ENCODE measurements at regions not wholly inside any gene's neighbourhood (a gene's known extent, or its start where the extent isn't known, plus 50 kb on each side); places are given as distances from the start of the nearest gene placed in this dataset.

DNA sequence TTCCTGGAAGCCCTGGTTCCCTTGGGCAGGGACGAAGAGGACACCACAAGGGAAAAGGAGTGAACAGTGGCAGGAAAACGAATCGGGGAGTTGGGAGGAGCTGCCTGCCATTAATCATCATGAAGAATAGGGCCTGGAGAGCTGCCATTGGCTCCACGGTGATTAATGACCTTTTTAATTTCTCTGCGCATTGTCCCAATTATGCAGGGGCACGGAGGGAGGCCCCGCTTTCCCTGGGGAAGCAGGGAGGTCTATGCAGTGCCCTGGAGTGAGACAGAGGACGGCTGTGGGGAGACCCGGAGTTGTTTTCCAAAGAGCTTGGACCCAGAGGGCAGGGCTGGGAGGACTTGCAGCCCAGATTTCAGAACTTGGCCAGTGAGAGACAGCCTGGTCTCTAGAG, 338.9 kb upstream of the C16orf82 start:
- Histone ChIP-seq H3K4me1 (ENCODE audit: control insufficient read depth in 1 of 2, insufficient read depth in 2 of 2, low read length in 2 of 2) (no peaks in the 10 kb centered on the region), H3K9me2 (ENCODE audit: insufficient read depth) (no peaks in the 10 kb centered on the region), H3K4me3 (replicated peaks in 1 of 2; ENCODE audit: low read depth in 1 of 2, low read length in 2 of 2) (no peak overlapping the region), H3K36me3 (ENCODE audit: control insufficient read depth in 1 of 2, insufficient read depth in 2 of 2, low read length in 2 of 2) (no peaks in the 10 kb centered on the region), H2AFZ (ENCODE audit: low read depth, low read length, poor library complexity, severe bottlenecking) (no peak overlapping the region), H3K9me3 (ENCODE audit: control insufficient read depth in 1 of 2, insufficient read depth in 1 of 2, low read depth in 1 of 2, low read length in 2 of 2) (no peaks in the 10 kb centered on the region), H4K20me1 (ENCODE audit: insufficient read depth) (no peaks in the 10 kb centered on the region), H3K79me2 (ENCODE audit: insufficient read depth, low read length) (no peaks in the 10 kb centered on the region), H3K27me3 (ENCODE audit: insufficient read depth, low read length) (no peaks in the 10 kb centered on the region), H3K4me2 (ENCODE audit: low read length) (no peak overlapping the region), H3K27ac (ENCODE audit: low read depth, low read length) (no peak overlapping the region), H3K9ac (ENCODE audit: low read length) (no peak overlapping the region)
- intact Hi-C loops (cut with micrococcal nuclease), result no loop called here
- TF ChIP-seq EZH2phosphoT487 (IDR thresholded peaks at IDR 0.05; ENCODE audit: borderline replicate concordance) (no peak), POLR2AphosphoS5 (IDR thresholded peaks at IDR 0.05; ENCODE audit: low read depth, low read length) (no peak), YY1 (IDR thresholded peaks at IDR 0.05; ENCODE audit: extremely low read depth, insufficient replicate concordance, low read depth, low read length) (no peak), CEBPB (IDR thresholded peaks at IDR 0.05; ENCODE audit: low read depth) (no peak), ZNF274 (IDR thresholded peaks at IDR 0.05; ENCODE audit: low read depth, low read length) (no peak), TCF7L2 (IDR thresholded peaks at IDR 0.05; ENCODE audit: borderline replicate concordance, extremely low read depth, insufficient read depth, insufficient read length) (no peak), POLR2A (IDR thresholded peaks at IDR 0.05; ENCODE audit: borderline replicate concordance, extremely low read depth, insufficient read depth, insufficient read length) (no peak), CBX3 (IDR thresholded peaks at IDR 0.05; ENCODE audit: low read depth) (no peak)
- TF ChIP-seq, protein P1, sequence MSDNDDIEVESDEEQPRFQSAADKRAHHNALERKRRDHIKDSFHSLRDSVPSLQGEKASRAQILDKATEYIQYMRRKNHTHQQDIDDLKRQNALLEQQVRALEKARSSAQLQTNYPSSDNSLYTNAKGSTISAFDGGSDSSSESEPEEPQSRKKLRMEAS (IDR thresholded peaks at IDR 0.05), result no peak
- TF ChIP-seq, protein P2, sequence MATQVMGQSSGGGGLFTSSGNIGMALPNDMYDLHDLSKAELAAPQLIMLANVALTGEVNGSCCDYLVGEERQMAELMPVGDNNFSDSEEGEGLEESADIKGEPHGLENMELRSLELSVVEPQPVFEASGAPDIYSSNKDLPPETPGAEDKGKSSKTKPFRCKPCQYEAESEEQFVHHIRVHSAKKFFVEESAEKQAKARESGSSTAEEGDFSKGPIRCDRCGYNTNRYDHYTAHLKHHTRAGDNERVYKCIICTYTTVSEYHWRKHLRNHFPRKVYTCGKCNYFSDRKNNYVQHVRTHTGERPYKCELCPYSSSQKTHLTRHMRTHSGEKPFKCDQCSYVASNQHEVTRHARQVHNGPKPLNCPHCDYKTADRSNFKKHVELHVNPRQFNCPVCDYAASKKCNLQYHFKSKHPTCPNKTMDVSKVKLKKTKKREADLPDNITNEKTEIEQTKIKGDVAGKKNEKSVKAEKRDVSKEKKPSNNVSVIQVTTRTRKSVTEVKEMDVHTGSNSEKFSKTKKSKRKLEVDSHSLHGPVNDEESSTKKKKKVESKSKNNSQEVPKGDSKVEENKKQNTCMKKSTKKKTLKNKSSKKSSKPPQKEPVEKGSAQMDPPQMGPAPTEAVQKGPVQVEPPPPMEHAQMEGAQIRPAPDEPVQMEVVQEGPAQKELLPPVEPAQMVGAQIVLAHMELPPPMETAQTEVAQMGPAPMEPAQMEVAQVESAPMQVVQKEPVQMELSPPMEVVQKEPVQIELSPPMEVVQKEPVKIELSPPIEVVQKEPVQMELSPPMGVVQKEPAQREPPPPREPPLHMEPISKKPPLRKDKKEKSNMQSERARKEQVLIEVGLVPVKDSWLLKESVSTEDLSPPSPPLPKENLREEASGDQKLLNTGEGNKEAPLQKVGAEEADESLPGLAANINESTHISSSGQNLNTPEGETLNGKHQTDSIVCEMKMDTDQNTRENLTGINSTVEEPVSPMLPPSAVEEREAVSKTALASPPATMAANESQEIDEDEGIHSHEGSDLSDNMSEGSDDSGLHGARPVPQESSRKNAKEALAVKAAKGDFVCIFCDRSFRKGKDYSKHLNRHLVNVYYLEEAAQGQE (IDR thresholded peaks at IDR 0.05; ENCODE audit: low read depth), result no peak
- TF ChIP-seq, protein P3, sequence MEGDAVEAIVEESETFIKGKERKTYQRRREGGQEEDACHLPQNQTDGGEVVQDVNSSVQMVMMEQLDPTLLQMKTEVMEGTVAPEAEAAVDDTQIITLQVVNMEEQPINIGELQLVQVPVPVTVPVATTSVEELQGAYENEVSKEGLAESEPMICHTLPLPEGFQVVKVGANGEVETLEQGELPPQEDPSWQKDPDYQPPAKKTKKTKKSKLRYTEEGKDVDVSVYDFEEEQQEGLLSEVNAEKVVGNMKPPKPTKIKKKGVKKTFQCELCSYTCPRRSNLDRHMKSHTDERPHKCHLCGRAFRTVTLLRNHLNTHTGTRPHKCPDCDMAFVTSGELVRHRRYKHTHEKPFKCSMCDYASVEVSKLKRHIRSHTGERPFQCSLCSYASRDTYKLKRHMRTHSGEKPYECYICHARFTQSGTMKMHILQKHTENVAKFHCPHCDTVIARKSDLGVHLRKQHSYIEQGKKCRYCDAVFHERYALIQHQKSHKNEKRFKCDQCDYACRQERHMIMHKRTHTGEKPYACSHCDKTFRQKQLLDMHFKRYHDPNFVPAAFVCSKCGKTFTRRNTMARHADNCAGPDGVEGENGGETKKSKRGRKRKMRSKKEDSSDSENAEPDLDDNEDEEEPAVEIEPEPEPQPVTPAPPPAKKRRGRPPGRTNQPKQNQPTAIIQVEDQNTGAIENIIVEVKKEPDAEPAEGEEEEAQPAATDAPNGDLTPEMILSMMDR (IDR thresholded peaks at IDR 0.05 in 2 of 3, conservative IDR thresholded peaks at IDR 0.05 in 1 of 3; ENCODE audit: borderline replicate concordance in 1 of 3, insufficient read depth in 1 of 3, low read depth in 2 of 3, low read length in 2 of 3), result no peak
- TF ChIP-seq, protein P4, sequence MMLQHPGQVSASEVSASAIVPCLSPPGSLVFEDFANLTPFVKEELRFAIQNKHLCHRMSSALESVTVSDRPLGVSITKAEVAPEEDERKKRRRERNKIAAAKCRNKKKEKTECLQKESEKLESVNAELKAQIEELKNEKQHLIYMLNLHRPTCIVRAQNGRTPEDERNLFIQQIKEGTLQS (IDR thresholded peaks at IDR 0.05), result no peak
- ChIA-PET RAD21 (ENCODE audit: low non-redundant PET in 1 of 2, low total read pairs in 2 of 2, uncharacterized antibody in 2 of 2, unreplicated experiment in 2 of 2) (no interaction called here), CTCF (no interaction called here), POLR2A (no interaction called here)
- DNase-seq (ENCODE audit: low read depth, low spot score) (no peak), ATAC-seq (no peak)
- no TSS peak for BruUV-seq (replicated peaks)
